Panc1 (cell line): ENCODE measurements at regions not wholly inside any gene's neighbourhood (a gene's known extent, or its start where the extent isn't known, plus 50 kb on each side); places are given as distances from the start of the nearest gene placed in this dataset.

Experiments used
- ATAC-seq: fragments of 200-7000 bp; cut with Tn5 transposase; 2 replicates; pipeline ENCODE4 v1.9.1; 2020; ENCODE audit warnings: mild to moderate bottlenecking, moderate library complexity
- BruUV-seq: library from RNA; stranded (reverse); fragments of 400-500 nt; replicated peaks from 2 replicates; lab custom pipeline; 2021; lab: Mats Ljungman, UMichigan
- CTCF ChIA-PET: fragments of 300-600 bp; sonication (Branson Sonifier 250); formaldehyde crosslinking; loops from one replicate; lab custom pipeline; 2022; ENCODE audit warnings: antibody characterized with exemption; lab: Charles Lee
- POLR2A ChIA-PET: fragments of 300-600 bp; sonication (Branson Sonifier 250); formaldehyde crosslinking; loops from one replicate; lab custom pipeline; 2022; ENCODE audit warnings: antibody characterized with exemption; lab: Charles Lee
- DNase-seq: peaks from one replicate; pipeline ENCODE4 v3.0.0-alpha.2; 2010; ENCODE audit warnings: low read depth, low spot score
- H3K27ac ChIP-seq: 2 replicates; pipeline ENCODE4 v1.5.1; 2011; ENCODE audit warnings: mild to moderate bottlenecking, low read length, inconsistent platforms
- H3K27me3 ChIP-seq: fragments of 200-500 bp; sonication (Bioruptor generic); 2 replicates; pipeline ENCODE4 v1.6.0; 2014; ENCODE audit warnings: low read length, inconsistent platforms; ENCODE audit not compliant: control insufficient read depth, insufficient read depth
- H3K36me3 ChIP-seq: fragments of 200-500 bp; sonication (Bioruptor generic); 2 replicates; pipeline ENCODE4 v1.5.1; 2014; ENCODE audit warnings: inconsistent platforms, mild to moderate bottlenecking, low read length, moderate library complexity; ENCODE audit not compliant: control insufficient read depth, insufficient read depth
- H3K4me1 ChIP-seq: 2 replicates; pipeline ENCODE4 v1.5.1; 2011; ENCODE audit warnings: inconsistent platforms, mild to moderate bottlenecking, low read length, moderate library complexity; ENCODE audit not compliant: control insufficient read depth, insufficient read depth
- H3K4me3 ChIP-seq, 2 experiments: 2 replicates each; pipeline ENCODE4 v1.5.1; 2011 to 2012; ENCODE audit warnings: low read depth in 2 of 2, low read length in 2 of 2, mild to moderate bottlenecking in 2 of 2, inconsistent platforms in 1 of 2, moderate library complexity in 1 of 2
- H3K9me3 ChIP-seq: fragments of 200-500 bp; sonication (Bioruptor generic); 2 replicates; pipeline ENCODE4 v1.5.1; 2014; ENCODE audit warnings: low read depth, mild to moderate bottlenecking, inconsistent platforms, low read length, moderate library complexity; ENCODE audit not compliant: control insufficient read depth, insufficient read depth
- POLR2AphosphoS5 ChIP-seq: IDR thresholded peaks from 2 replicates; pipeline ENCODE4 v1.6.1; 2012; ENCODE audit warnings: mild to moderate bottlenecking, low read depth, low read length, moderate library complexity
- SIN3A ChIP-seq: IDR thresholded peaks from 2 replicates; pipeline ENCODE4 v1.6.1; 2012; ENCODE audit warnings: low read depth, mild to moderate bottlenecking, low read length, moderate library complexity, borderline replicate concordance; ENCODE audit not compliant: insufficient read depth
- TCF7L2 ChIP-seq: IDR thresholded peaks from 2 replicates; pipeline ENCODE4 v1.6.1; 2011; ENCODE audit warnings: mild to moderate bottlenecking, low read depth, low read length, inconsistent platforms
- in situ Hi-C: cut with HindIII; loops from 2 replicates; pipeline ENCODE4 v1.10.0; 2016; ENCODE audit warnings: low sequenced_read_pairs, low pct_unique_long_range_greater_than_20kb
- intact Hi-C: fragments of 100-400 bp; cut with micrococcal nuclease; formaldehyde crosslinking; loops from one replicate; pipeline ENCODE4 v1.10.0; 2022; ENCODE audit not compliant: unreplicated experiment
- TF ChIP-seq, protein P1 (sequence below): fragments of 450-650 bp; IDR thresholded peaks from 2 replicates; pipeline ENCODE4 v1.5.1; 2017; ENCODE audit warnings: mild to moderate bottlenecking
- TF ChIP-seq, protein P2 (sequence below), 2 experiments: IDR thresholded peaks; 2 replicates each; pipeline ENCODE4 v1.6.1; 2011 to 2012; ENCODE audit warnings: low read depth in 2 of 2, control low read depth in 1 of 2, low read length in 1 of 2, mild to moderate bottlenecking in 1 of 2, moderate library complexity in 1 of 2; ENCODE audit not compliant: insufficient read depth in 1 of 2

DNA sequence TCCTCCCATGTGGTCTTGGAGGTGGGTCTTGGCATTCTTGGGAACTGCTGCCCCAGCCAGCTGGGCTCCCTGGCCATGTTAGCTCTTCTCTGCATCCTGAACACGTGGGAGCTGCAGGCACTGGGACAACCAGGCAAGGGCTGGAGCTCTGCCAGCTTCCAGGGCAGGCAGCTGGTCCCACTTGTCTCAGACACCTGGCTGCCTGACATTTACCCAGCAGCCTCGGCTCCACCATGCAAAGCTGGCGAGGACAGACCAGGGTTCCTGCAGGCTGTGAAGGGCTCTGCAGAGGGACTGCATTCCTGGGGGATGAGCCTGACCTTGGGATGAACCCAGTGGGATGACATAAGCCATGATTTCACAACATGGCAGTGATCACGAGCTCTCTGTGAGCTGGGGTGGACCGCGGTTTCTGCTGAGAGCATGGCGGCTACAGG is 99.0 kb upstream of the TSHZ3 start:
- in situ Hi-C loops = no loop called here
- no peaks in the 10 kb centered on the region for H3K9me3 ChIP-seq
- no TSS peak for BruUV-seq
- H3K4me1 ChIP-seq = no peaks in the 10 kb centered on the region
- intact Hi-C loops = no loop called here
- TF ChIP-seq TCF7L2 = no peak
- TF ChIP-seq, protein P1, sequence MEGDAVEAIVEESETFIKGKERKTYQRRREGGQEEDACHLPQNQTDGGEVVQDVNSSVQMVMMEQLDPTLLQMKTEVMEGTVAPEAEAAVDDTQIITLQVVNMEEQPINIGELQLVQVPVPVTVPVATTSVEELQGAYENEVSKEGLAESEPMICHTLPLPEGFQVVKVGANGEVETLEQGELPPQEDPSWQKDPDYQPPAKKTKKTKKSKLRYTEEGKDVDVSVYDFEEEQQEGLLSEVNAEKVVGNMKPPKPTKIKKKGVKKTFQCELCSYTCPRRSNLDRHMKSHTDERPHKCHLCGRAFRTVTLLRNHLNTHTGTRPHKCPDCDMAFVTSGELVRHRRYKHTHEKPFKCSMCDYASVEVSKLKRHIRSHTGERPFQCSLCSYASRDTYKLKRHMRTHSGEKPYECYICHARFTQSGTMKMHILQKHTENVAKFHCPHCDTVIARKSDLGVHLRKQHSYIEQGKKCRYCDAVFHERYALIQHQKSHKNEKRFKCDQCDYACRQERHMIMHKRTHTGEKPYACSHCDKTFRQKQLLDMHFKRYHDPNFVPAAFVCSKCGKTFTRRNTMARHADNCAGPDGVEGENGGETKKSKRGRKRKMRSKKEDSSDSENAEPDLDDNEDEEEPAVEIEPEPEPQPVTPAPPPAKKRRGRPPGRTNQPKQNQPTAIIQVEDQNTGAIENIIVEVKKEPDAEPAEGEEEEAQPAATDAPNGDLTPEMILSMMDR = no peak
- TF ChIP-seq, protein P2, sequence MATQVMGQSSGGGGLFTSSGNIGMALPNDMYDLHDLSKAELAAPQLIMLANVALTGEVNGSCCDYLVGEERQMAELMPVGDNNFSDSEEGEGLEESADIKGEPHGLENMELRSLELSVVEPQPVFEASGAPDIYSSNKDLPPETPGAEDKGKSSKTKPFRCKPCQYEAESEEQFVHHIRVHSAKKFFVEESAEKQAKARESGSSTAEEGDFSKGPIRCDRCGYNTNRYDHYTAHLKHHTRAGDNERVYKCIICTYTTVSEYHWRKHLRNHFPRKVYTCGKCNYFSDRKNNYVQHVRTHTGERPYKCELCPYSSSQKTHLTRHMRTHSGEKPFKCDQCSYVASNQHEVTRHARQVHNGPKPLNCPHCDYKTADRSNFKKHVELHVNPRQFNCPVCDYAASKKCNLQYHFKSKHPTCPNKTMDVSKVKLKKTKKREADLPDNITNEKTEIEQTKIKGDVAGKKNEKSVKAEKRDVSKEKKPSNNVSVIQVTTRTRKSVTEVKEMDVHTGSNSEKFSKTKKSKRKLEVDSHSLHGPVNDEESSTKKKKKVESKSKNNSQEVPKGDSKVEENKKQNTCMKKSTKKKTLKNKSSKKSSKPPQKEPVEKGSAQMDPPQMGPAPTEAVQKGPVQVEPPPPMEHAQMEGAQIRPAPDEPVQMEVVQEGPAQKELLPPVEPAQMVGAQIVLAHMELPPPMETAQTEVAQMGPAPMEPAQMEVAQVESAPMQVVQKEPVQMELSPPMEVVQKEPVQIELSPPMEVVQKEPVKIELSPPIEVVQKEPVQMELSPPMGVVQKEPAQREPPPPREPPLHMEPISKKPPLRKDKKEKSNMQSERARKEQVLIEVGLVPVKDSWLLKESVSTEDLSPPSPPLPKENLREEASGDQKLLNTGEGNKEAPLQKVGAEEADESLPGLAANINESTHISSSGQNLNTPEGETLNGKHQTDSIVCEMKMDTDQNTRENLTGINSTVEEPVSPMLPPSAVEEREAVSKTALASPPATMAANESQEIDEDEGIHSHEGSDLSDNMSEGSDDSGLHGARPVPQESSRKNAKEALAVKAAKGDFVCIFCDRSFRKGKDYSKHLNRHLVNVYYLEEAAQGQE (IDR thresholded peaks at IDR 0.05; ENCODE audit: insufficient read depth in 1 of 2, low read depth in 2 of 2, low read length in 1 of 2) = no peak
- TF ChIP-seq POLR2AphosphoS5 = no peak
- TF ChIP-seq SIN3A = no peak
- no peaks in the 10 kb centered on the region for H3K27me3 ChIP-seq
- ATAC-seq = no peak
- H3K4me3 ChIP-seq = no peak overlapping the region
- no peak for DNase-seq
- H3K36me3 ChIP-seq = no peaks in the 10 kb centered on the region
- no peak overlapping the region for H3K27ac ChIP-seq
- POLR2A ChIA-PET = no interaction called here
- CTCF ChIA-PET = no interaction called here

DNA sequence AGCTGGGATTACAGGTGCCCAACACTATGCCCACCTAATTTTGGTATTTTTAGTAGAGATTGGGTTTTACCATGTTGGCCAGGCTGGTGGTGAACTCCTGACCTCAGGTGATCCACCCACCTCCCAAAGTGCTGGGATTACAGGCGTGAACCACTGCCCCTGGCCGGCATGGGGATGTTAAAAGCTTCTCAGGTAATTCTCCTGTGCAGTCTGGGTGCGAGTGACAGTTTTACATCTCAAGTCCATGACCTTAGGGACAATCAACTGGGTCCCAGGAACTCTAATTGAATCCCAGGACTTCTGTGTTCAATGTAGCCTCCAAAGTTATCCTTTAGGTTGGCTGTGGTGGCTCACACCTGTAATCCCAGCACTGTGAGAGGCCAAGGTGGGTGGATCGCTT is 100.1 kb upstream of the TSHZ3 start:
- ATAC-seq (no peak), DNase-seq (no peak)
- Histone ChIP-seq H3K4me3 (no peak overlapping the region), H3K4me1 (no peaks in the 10 kb centered on the region), H3K27me3 (no peaks in the 10 kb centered on the region), H3K9me3 (no peaks in the 10 kb centered on the region), H3K27ac (no peak overlapping the region), H3K36me3 (no peaks in the 10 kb centered on the region)
- intact Hi-C loops = no loop called here
- no peak for TF ChIP-seq POLR2AphosphoS5
- no peak for TF ChIP-seq SIN3A
- TF ChIP-seq, protein P1 = no peak
- no peak for TF ChIP-seq TCF7L2
- TF ChIP-seq, protein P2 (IDR thresholded peaks at IDR 0.05; ENCODE audit: insufficient read depth in 1 of 2, low read depth in 2 of 2, low read length in 1 of 2) = no peak
- in situ Hi-C loops = no loop called here
- ChIA-PET CTCF (no interaction called here), POLR2A (no interaction called here)
- BruUV-seq = no TSS peak
